ENCODE measurements at regions not wholly inside any gene's neighbourhood (a gene's known extent, or its start where the extent isn't known, plus 50 kb on each side); places are given as distances from the start of the nearest gene placed in this dataset.
"Not testable (repeated sequence)": the region's sequence is repeated elsewhere in the genome, so short reads cannot be mapped to it uniquely, and the experiment has no call there.

- no peak overlapping the region for H3K4me3 ChIP-seq (ENCODE audit: control insufficient read depth, low read depth, low read length)
- TF ChIP-seq CTCF (IDR thresholded peaks at IDR 0.05; ENCODE audit: control insufficient read depth, insufficient read depth, low read depth, low read length, missing control alignments): no peak
- DNase-seq (ENCODE audit: low read depth): no peak
Observed at GRCh38 chrX:51047950-51048349, 137.4 kb downstream of the BMP15 start.

DNA sequence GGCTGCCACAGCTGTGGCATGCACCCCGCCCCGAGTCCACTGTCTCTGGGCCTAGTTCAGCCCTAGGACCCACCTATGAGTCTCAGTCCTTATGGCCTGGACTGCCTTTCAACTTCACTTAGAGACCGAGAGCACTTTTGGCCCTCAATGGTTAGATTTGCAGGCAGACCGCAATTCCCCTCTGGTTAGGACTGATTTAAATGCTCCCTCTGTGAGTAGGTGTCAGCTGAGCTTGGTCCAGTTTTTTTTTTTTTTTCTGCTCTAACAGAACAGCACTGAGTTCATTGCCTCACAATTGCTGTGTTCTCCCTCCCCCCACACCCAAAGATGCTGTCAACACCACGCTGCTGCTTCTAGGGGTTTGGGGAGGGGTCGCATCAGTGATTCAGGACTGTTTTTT is 143.2 kb downstream of the BMP15 start:
- H3K4me3 ChIP-seq (ENCODE audit: control insufficient read depth, low read depth, low read length): no peak overlapping the region
- TF ChIP-seq CTCF (IDR thresholded peaks at IDR 0.05; ENCODE audit: control insufficient read depth, insufficient read depth, low read depth, low read length, missing control alignments): no peak
- DNase-seq (ENCODE audit: low read depth): no peak

DNA sequence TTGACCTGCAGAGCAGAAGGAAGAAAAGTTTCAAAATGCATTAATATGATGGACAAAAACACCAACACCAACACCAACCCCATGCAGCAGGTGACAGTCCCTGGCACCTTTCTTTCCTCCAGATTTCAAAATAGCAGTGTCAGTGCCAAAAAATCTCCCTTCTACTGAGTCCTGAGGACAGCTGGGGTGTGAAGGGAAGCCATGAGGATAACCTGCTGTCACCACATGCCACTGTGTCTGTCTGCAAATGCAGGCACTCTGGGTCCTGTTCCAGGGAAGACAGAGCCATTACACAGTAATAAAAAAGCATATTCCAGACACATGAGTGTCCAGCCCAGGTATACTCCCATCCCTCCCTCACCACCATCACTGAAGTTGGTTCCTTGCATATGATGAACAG is 187.5 kb downstream of the BMP15 start:
- no peak for TF ChIP-seq CTCF (IDR thresholded peaks at IDR 0.05; ENCODE audit: control insufficient read depth, insufficient read depth, low read depth, low read length, missing control alignments)
- DNase-seq (ENCODE audit: low read depth): no peak
- no peak overlapping the region for H3K4me3 ChIP-seq (ENCODE audit: control insufficient read depth, low read depth, low read length)

DNA sequence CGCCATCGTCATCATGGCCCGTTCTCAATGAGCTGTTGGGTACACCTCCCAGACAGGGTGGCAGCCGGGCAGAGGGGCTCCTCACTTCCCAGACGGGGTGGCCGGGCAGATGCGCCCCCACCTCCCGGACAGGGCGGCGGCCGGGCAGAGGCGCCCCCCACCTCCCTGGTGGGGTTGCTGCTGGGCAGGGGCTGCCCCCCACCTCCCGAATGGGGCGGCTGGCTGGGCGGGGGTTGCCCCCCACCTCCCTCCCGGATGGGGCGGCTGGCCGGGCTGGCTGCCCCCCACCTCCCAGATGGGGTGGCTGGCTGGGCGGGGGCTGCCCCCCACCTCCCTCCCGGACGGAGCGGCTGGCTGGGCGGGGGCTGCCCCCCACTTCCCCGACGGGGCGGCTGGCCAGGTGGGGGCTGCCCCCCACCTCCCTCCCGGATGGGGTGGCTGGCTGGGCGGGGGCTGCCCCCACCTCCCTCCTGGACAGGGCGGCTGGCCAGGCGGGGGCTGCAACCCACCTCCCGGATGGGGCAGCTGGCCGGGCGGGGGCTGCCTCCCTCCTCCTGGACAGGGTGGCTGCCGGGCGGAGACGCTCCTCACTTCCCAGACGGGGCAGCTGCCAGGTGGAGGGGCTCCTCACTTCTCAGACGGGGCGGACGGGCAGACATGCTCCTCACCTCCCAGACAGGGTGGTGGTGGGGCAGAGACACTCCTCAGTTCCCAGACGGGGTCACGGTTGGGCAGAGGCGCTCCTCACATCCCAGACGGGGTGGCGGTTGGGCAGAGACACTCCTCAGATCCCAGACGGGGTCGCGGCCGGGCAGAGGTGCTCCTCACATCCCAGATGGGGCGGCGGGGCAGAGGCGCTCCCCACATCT is 208.8 kb downstream of the BMP15 start:
- H3K4me3 ChIP-seq (ENCODE audit: control insufficient read depth, low read depth, low read length); DNase-seq (ENCODE audit: low read depth): not testable (repeated sequence)

DNA sequence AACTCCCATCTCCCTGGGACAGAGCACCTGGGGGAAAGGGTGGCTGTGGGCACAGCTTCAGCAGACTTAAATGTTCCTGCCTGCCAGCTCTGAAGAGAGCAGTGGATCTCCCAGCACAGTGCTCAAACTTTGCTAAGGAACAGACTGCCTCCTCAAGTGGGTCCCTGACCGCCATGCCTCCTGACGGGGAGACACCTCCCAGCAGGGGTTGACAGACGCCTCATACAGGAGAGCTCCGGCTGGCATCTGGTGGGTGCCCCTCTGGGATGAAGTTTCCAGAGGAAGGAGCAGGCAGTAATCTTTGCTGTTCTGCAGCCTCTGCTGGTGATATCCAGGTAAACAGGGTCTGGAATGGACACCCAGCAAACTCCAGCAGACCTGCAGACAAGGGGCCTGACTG is 206.9 kb upstream of the NUDT10 start:
- not testable (repeated sequence) for DNase-seq (ENCODE audit: low read depth); H3K4me3 ChIP-seq (ENCODE audit: control insufficient read depth, low read depth, low read length)

DNA sequence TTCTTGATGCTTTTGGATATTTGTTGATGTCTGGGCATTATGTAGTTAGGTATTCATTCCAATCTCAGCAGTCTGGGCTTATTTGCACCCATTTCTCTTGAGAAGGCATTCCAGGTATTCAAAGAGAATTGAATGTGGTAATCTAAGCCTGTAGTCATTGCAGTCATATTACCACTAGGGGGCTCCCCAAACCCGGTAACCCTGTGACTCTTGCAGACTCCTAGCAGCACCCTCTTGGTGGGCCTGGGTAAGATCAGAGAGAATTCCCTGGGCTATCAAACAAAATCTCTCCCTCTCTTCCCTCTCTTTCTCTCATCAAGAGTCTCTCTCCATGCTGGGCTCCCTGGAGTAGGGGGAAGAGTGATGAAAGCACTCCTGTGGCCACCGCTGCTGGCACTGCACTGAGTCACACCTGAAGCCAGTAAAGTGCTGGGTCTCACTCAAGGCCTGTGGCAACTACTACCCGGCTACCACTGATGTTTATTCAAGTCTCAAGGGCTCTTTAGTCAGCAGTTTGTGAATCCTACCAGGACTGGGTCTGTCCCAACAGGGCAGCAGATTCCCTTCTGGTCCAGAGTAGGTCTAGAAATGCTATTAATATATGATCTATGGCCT is 187.7 kb upstream of the NUDT10 start:
- DNase-seq (ENCODE audit: low read depth): no peak
- peak; percentile 69 for TF ChIP-seq CTCF (IDR thresholded peaks at IDR 0.05; ENCODE audit: control insufficient read depth, insufficient read depth, low read depth, low read length, missing control alignments)
- H3K4me3 ChIP-seq (ENCODE audit: control insufficient read depth, low read depth, low read length): no peak overlapping the region

DNA sequence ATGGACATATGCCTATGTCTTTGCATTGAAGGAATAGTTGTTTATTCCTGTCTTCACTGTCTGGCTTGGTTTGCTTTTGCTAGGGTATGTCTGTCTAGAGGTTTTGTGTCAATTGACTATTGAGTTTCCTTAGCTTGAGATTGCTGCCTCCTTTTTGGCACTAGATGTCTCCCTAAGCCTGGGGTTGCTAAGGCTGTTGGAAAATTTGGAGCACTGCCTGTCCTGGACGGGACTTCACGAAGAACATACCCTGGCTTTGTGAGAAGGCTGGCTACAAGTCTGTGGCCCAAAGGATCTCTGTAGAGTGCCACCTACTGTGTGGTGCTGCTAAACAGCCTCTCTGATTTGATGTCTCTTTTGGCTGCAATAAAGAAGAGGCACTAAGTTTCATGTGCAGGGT is 183.8 kb upstream of the NUDT10 start:
- no peak for DNase-seq (ENCODE audit: low read depth)
- peak; percentile 15 for TF ChIP-seq CTCF (IDR thresholded peaks at IDR 0.05; ENCODE audit: control insufficient read depth, insufficient read depth, low read depth, low read length, missing control alignments)
- H3K4me3 ChIP-seq (ENCODE audit: control insufficient read depth, low read depth, low read length): no peak overlapping the region

Data from AG09309 (cell line).